ELR (cell line): ENCODE measurements at regions not wholly inside any gene's neighbourhood (a gene's known extent, or its start where the extent isn't known, plus 50 kb on each side); places are given as distances from the start of the nearest gene placed in this dataset.

Source experiments
- DNase-seq: peaks from one replicate; pipeline ENCODE4 v3.0.0-alpha.2; 2015; ENCODE audit warnings: low read depth

DNA sequence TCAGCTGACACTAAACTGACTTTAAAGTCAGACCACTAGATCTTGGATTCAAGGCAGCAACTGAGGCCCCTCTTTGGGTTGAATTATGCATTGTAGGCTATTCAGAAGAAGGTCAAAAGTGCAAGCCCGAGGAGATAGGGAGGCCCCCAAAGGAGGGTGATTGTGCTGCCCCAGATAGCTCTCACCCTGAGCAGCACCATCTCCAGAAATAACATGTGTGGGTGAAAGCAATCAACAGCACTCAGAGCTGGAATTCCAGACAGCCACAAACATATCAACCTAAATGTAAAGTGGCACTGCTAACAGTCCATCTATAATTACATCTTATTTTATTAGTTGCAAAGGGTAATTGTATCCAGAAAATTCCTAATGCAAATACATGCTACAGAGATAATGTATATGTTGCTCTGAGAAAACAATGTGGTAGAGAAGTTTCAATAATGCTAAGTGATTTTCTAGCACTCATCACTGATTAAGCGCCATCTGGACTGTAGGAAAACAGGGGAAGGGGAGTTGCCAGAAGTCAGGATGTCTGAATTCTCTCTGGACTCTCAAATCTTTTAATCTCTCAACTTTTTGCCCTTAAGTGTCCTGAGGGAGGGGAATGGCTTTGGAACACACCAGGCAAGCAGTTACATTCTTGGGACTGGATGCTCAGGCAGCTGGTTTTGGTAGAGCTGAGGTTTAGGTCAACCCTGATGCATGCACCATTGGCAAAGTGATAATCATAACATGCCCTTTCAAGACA, 61.8 kb upstream of the SFRP2 start:
- no peak for DNase-seq

DNA sequence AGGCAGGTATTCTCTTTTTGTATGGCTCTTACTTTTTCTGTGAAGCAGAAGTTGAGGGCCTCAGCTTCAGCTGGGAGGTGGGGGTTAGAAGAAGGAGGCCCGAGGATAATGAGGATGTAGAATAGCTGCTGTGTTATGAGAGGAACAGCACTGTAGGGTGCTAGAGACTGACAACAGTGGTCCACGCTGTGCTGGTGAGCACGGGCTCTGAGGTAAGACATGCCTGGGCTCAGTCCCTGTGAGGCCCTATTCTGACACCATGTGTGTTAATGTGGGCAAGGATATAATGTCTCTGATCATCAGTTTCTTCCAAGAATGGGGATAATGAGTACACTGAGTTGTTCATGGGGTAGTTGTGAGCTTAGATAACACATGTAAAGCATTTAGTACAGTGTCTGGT, 55.3 kb upstream of the SFRP2 start:
- DNase-seq, result no peak
